OCI-LY3 (cell line): ENCODE measurements at regions not wholly inside any gene's neighbourhood (a gene's known extent, or its start where the extent isn't known, plus 50 kb on each side); places are given as distances from the start of the nearest gene placed in this dataset.
A peak's percentile ranks its signal among the peaks of the same experiment; 100 is the strongest.

Experiments used
- H2AFZ ChIP-seq: fragments of 200-600, 300-600 bp; shearing (Covaris generic); 2 replicates; pipeline ENCODE4 v1.6.0; 2014; ENCODE audit warnings: antibody characterized with exemption, low read depth, low read length
- H3K27ac ChIP-seq: fragments of 200-600, 300-600 bp; sonication (generic); 2 replicates; pipeline ENCODE4 v1.5.1; 2014; ENCODE audit warnings: mild to moderate bottlenecking, low read length, moderate library complexity, mixed read lengths
- H3K27me3 ChIP-seq: fragments of 200-600, 300-600 bp; sonication (generic); 2 replicates; pipeline ENCODE4 v1.6.1; 2014; ENCODE audit warnings: low read depth, low read length, mixed read lengths
- H3K36me3 ChIP-seq: fragments of 200-600, 300-600 bp; sonication (generic); replicated peaks from 2 replicates; pipeline ENCODE3; 2014; ENCODE audit warnings: low read depth, low read length, mixed read lengths
- H3K4me1 ChIP-seq: fragments of 300-600, 200-600 bp; sonication (generic); 2 replicates; pipeline ENCODE4 v1.6.1; 2014; ENCODE audit warnings: low read length, mixed read lengths
- H3K4me2 ChIP-seq: fragments of 200-600, 300-600 bp; sonication (generic); 2 replicates; pipeline ENCODE4 v1.6.1; 2014; ENCODE audit warnings: low read length, mixed read lengths
- H3K4me3 ChIP-seq: fragments of 300-600, 200-600 bp; sonication (generic); 2 replicates; pipeline ENCODE4 v1.5.1; 2014; ENCODE audit warnings: antibody characterized with exemption, mild to moderate bottlenecking, low read length, moderate library complexity
- H3K79me2 ChIP-seq: fragments of 300-600, 200-600 bp; shearing (Covaris generic); 2 replicates; pipeline ENCODE4 v1.6.1; 2014; ENCODE audit warnings: mild to moderate bottlenecking, low read length, mixed read lengths
- H3K9ac ChIP-seq: fragments of 300-600, 200-600 bp; shearing (Covaris generic); 2 replicates; pipeline ENCODE4 v1.6.0; 2014; ENCODE audit warnings: mild to moderate bottlenecking, low read length, moderate library complexity
- H3K9me3 ChIP-seq: fragments of 200-600, 300-600 bp; shearing (Covaris generic); 2 replicates; pipeline ENCODE4 v1.6.1; 2014; ENCODE audit warnings: low read length, mixed read lengths; ENCODE audit not compliant: insufficient read depth
- H4K20me1 ChIP-seq: fragments of 200-600, 300-600 bp; sonication (generic); 2 replicates; pipeline ENCODE4 v1.6.1; 2016; ENCODE audit warnings: low read length, mixed read lengths; ENCODE audit not compliant: insufficient read depth
- EZH2phosphoT487 ChIP-seq: fragments of 200-600 bp; shearing (Covaris generic); IDR thresholded peaks from 2 replicates; pipeline ENCODE4 v1.6.1; 2018; ENCODE audit warnings: antibody characterized with exemption, mixed run types, low read depth
- TF ChIP-seq, protein P1 (sequence below): fragments of 200-600, 300-600 bp; sonication (generic); IDR thresholded peaks from 2 replicates; pipeline ENCODE4 v1.5.1; 2014; ENCODE audit warnings: antibody characterized with exemption, low read length, low read depth

DNA sequence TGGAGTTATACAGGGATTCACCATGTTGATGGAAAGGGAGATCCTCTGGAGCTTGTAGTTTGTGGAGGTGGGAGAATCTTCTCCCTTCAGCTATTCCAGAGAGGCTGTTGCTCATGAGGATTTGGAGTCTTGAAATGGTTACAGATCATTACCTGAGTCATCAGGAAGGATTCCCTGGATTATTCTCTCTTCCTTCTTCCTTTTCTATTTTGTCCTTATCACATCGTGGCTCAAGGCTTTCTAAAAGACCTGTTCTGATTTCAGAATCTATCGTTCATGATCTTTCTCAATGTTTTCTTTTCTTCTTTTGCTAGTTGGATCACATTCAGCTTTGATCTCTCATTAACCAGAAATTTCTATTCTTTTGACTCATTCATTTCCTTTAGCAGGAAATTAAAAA is 196.0 kb downstream of the KLF5 start:
- H3K27me3 ChIP-seq = no peaks in the 10 kb centered on the region
- H3K4me1 ChIP-seq = no peaks in the 10 kb centered on the region
- no peak overlapping the region for H3K9ac ChIP-seq
- TF ChIP-seq EZH2phosphoT487 = no peak
- TF ChIP-seq, protein P1, sequence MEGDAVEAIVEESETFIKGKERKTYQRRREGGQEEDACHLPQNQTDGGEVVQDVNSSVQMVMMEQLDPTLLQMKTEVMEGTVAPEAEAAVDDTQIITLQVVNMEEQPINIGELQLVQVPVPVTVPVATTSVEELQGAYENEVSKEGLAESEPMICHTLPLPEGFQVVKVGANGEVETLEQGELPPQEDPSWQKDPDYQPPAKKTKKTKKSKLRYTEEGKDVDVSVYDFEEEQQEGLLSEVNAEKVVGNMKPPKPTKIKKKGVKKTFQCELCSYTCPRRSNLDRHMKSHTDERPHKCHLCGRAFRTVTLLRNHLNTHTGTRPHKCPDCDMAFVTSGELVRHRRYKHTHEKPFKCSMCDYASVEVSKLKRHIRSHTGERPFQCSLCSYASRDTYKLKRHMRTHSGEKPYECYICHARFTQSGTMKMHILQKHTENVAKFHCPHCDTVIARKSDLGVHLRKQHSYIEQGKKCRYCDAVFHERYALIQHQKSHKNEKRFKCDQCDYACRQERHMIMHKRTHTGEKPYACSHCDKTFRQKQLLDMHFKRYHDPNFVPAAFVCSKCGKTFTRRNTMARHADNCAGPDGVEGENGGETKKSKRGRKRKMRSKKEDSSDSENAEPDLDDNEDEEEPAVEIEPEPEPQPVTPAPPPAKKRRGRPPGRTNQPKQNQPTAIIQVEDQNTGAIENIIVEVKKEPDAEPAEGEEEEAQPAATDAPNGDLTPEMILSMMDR = no peak
- no peak overlapping the region for H3K4me3 ChIP-seq
- no peaks in the 10 kb centered on the region for H3K9me3 ChIP-seq
- no peaks in the 10 kb centered on the region for H3K79me2 ChIP-seq
- H4K20me1 ChIP-seq = no peaks in the 10 kb centered on the region
- no peak overlapping the region for H3K4me2 ChIP-seq
- H3K36me3 ChIP-seq = no peaks in the 10 kb centered on the region
- no peak overlapping the region for H2AFZ ChIP-seq
- H3K27ac ChIP-seq = no peak overlapping the region

DNA sequence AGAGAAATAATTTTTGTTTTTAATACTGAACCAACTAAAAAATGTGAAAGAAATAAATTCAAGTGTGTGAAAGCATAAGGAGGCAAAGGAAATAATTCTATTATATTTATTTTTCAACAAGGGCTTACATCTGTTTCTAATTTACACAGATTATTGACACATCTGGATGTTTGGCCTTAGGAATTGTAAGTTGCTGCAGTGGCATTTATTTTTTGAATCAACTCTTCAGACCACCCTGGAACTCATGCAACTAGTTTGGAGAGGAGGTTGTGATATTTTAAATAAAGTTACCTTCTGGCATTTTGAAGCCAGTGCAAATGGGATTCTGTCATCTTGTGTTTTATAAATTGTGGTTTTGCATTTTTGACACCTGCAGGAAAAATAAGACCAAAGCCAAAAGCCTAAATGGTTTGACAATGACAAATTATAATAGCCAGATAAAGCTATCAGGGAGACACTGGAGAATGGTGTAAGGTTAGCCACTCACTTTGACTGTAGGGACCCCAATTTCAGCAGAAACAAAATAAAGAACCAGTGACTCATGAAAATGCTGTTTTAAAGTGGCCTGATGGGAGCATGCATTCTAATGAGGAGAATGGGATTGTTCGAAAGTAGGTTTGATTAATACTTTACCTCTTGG is 192.9 kb downstream of the KLF5 start:
- no peaks in the 10 kb centered on the region for H3K36me3 ChIP-seq
- no peak overlapping the region for H3K4me3 ChIP-seq
- no peak overlapping the region for H3K27ac ChIP-seq
- no peak overlapping the region for H3K4me2 ChIP-seq
- H3K9ac ChIP-seq = no peak overlapping the region
- no peaks in the 10 kb centered on the region for H3K9me3 ChIP-seq
- no peak for TF ChIP-seq EZH2phosphoT487
- TF ChIP-seq, protein P1 = no peak
- no peaks in the 10 kb centered on the region for H4K20me1 ChIP-seq
- H3K27me3 ChIP-seq = no peaks in the 10 kb centered on the region
- H3K79me2 ChIP-seq = no peaks in the 10 kb centered on the region
- H2AFZ ChIP-seq = no peak overlapping the region
- H3K4me1 ChIP-seq = no peaks in the 10 kb centered on the region

DNA sequence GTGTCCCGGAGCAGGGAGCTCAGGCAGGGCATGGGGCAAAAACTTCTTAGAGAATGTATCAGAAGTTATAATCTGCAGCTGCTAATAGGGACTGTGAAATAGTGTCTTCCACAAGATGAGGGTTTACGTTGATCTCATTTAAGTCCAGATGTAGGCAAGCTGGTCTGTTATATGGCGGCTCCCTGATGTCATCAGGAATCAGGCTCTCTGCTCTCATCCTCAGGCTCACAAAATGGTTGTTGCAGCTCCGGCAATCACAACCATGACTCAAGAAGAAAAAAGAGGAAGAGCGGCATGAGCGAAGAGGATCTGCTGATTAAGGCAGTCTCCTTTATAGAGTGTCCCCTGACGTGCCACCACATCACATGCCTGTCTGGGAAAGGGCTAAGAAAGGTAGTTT is 191.3 kb downstream of the KLF5 start:
- Histone ChIP-seq H3K4me2 (no peak overlapping the region), H3K27ac (no peak overlapping the region), H4K20me1 (no peaks in the 10 kb centered on the region), H3K4me3 (no peak overlapping the region), H3K9ac (no peak overlapping the region), H3K27me3 (no peaks in the 10 kb centered on the region), H3K79me2 (no peaks in the 10 kb centered on the region), H3K9me3 (no peaks in the 10 kb centered on the region), H2AFZ (no peak overlapping the region), H3K4me1 (no peaks in the 10 kb centered on the region), H3K36me3 (no peaks in the 10 kb centered on the region)
- no peak for TF ChIP-seq EZH2phosphoT487
- TF ChIP-seq, protein P1 = no peak

DNA sequence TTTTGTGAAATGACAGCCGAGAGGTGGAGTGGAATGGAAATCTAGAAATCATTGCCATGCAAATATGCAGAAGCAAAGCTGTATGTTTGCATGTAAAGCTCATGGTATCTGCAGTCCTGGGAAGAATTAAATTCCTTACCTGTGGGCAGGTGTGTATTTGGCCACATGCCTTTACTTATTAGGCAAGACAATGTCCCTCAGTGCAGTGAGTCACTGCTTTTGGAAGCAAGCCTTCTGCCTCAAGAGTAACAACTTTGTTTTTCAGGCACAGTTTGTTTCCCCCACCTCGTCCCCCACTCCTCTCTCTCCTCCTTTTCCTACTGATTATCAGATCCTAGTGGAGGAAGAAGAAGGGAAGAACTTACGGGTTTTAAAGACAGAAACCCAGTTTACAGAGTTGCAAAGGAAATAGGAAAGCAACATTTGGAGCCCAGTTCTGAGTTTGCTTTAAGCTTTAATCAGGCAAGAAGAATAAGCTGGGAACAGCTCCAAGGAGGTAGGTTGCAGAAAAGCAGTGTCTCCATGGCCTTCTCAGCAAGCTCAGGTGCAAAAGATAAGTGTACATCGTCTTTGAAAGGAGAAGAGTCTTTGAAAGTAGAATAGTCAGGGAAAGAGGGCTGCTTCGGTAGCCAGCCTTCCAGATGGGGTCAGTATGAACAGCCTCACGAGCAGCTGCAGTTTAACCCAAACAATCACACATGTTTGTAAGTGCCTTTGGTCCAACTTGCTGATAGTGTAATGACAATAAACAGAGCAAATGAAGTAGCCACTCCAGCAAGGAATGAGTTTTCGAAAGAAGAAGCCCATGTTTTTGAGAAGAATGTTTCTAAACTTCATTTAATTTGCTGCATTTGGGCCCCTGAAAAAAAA is 190.1 kb downstream of the KLF5 start:
- Histone ChIP-seq H3K27me3 (no peaks in the 10 kb centered on the region), H3K4me1 (no peaks in the 10 kb centered on the region), H3K27ac (no peak overlapping the region), H3K9ac (no peak overlapping the region), H3K9me3 (no peaks in the 10 kb centered on the region), H4K20me1 (no peaks in the 10 kb centered on the region), H3K4me3 (no peak overlapping the region), H2AFZ (peak overlapping the region; percentile 51; the same call in 1 of the 2 replicates), H3K4me2 (no peak overlapping the region), H3K79me2 (no peaks in the 10 kb centered on the region), H3K36me3 (no peaks in the 10 kb centered on the region)
- no peak for TF ChIP-seq EZH2phosphoT487
- TF ChIP-seq, protein P1 = 0 out of 2 replicates have a peak, but pooled peaks have one; percentile 9
